Activated naive CD8-positive, alpha-beta T cell treated with anti-CD3 and anti-CD28 coated beads for 36 hours (primary cell): ENCODE measurements at regions not wholly inside any gene's neighbourhood (a gene's known extent, or its start where the extent isn't known, plus 50 kb on each side); places are given as distances from the start of the nearest gene placed in this dataset.
"Not testable (repeated sequence)": the region's sequence is repeated elsewhere in the genome, so short reads cannot be mapped to it uniquely, and the experiment has no call there.

Source experiments
- DNase-seq: peaks from one replicate; pipeline ENCODE4 v3.0.0; 2021
- H3K27ac Mint-ChIP-seq: one replicate; pipeline ENCODE4 v1.8.0; 2022; ENCODE audit warnings: mild to moderate bottlenecking, moderate library complexity, mixed read lengths
- H3K27me3 Mint-ChIP-seq: one replicate; pipeline ENCODE4 v1.8.0; 2022; ENCODE audit warnings: mild to moderate bottlenecking, mixed read lengths
- H3K36me3 Mint-ChIP-seq: one replicate; pipeline ENCODE4 v1.8.0; 2021; ENCODE audit warnings: mild to moderate bottlenecking, mixed read lengths
- H3K4me1 Mint-ChIP-seq: one replicate; pipeline ENCODE4 v1.8.0; 2021; ENCODE audit warnings: mixed read lengths
- H3K4me3 Mint-ChIP-seq: one replicate; pipeline ENCODE4 v1.8.0; 2022; ENCODE audit warnings: mild to moderate bottlenecking, moderate library complexity, mixed read lengths
- H3K9me3 Mint-ChIP-seq: one replicate; pipeline ENCODE4 v1.8.0; 2022; ENCODE audit warnings: mixed read lengths

DNA sequence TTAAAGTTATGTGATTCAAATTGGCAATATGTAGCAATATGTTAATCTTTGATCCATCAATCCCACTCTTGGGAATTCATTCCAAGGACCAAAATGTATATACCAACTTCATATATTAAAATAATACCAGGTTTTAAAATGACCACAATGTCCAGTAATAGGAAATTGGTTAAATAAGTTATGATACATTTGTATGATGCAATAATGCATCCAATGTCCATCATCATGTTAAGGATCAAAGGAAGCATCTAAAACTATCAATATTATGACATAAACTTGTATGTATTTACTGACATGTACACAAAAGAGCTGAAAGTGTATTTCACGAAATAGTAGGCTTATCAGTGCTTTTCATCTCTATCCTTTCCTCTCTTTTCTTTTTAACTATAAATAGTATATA lies 406.0 kb downstream of the RSL24D1 start:
- H3K4me3 Mint-ChIP-seq = no peak overlapping the region
- no peaks in the 10 kb centered on the region for H3K4me1 Mint-ChIP-seq
- H3K36me3 Mint-ChIP-seq = no peaks in the 10 kb centered on the region
- H3K9me3 Mint-ChIP-seq = no peaks in the 10 kb centered on the region
- no peaks in the 10 kb centered on the region for H3K27me3 Mint-ChIP-seq
- no peak for DNase-seq
- H3K27ac Mint-ChIP-seq = no peak overlapping the region

GRCh38 chr15:54789376-54789775 lies 407.4 kb downstream of the RSL24D1 start:
- H3K4me1 Mint-ChIP-seq = no peaks in the 10 kb centered on the region
- no peaks in the 10 kb centered on the region for H3K36me3 Mint-ChIP-seq
- peaks cover 5% of the 10 kb centered on the region for H3K9me3 Mint-ChIP-seq
- DNase-seq = no peak
- H3K27ac Mint-ChIP-seq = no peak overlapping the region
- H3K27me3 Mint-ChIP-seq = no peaks in the 10 kb centered on the region
- no peak overlapping the region for H3K4me3 Mint-ChIP-seq

- not testable (repeated sequence) for H3K36me3 Mint-ChIP-seq, H3K27ac Mint-ChIP-seq, DNase-seq, H3K4me3 Mint-ChIP-seq, H3K27me3 Mint-ChIP-seq, H3K4me1 Mint-ChIP-seq, H3K9me3 Mint-ChIP-seq
These were observed 415.5 kb downstream of the RSL24D1 start for GRCh38 chr15:54781220-54781619.

DNA sequence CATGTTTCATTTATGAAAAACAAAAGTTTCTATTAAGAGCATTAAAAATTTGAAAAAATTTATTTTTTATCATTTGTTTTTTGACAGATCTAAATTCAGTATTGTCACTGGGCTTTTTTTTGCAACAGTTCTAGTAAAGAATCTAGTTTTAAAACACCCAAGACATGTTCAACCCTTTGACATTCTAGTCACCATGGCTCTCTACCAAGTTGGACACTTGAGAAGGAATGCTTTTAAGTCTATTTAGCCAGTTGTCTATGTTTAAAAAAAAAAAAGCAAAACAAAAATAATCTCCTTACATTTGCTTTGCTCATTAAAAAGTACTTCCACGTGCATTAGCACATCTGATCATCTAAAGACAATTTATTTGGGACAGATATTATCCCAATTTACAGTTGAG lies 417.5 kb downstream of the RSL24D1 start:
- no peak for DNase-seq
- Mint-ChIP-seq H3K36me3 (no peaks in the 10 kb centered on the region), H3K27ac (no peak overlapping the region), H3K9me3 (peaks cover 3% of the 10 kb centered on the region), H3K4me1 (no peaks in the 10 kb centered on the region), H3K4me3 (no peak overlapping the region), H3K27me3 (no peaks in the 10 kb centered on the region)

GRCh38 chr15:54776410-54776809 lies 420.3 kb downstream of the RSL24D1 start:
- Mint-ChIP-seq H3K27me3 (no peaks in the 10 kb centered on the region), H3K4me3 (no peak overlapping the region), H3K9me3 (no peaks in the 10 kb centered on the region), H3K27ac (no peak overlapping the region), H3K36me3 (no peaks in the 10 kb centered on the region), H3K4me1 (no peaks in the 10 kb centered on the region)
- no peak for DNase-seq

DNA sequence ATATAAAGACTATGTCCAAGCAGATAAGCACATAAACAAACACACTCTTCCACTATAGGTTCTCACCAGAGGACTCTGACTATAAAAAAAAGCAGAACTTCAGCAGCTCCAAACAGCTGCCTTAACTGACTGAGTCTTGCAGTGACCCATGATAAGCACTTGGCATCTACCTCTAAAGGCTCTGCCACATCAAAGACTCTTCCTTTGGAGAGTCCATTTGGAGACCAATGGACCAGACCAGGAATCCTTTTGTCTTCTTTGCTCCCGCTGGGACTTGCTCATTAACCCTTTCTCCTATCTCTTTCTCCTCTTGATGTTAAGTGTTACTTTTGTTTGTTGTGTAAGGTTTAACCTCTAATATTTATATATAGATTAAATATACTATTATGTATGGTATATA lies 424.1 kb downstream of the RSL24D1 start:
- Mint-ChIP-seq H3K27me3 (peaks cover 3% of the 10 kb centered on the region), H3K27ac (no peak overlapping the region), H3K9me3 (no peaks in the 10 kb centered on the region), H3K36me3 (no peaks in the 10 kb centered on the region), H3K4me3 (no peak overlapping the region), H3K4me1 (no peaks in the 10 kb centered on the region)
- no peak for DNase-seq

DNA sequence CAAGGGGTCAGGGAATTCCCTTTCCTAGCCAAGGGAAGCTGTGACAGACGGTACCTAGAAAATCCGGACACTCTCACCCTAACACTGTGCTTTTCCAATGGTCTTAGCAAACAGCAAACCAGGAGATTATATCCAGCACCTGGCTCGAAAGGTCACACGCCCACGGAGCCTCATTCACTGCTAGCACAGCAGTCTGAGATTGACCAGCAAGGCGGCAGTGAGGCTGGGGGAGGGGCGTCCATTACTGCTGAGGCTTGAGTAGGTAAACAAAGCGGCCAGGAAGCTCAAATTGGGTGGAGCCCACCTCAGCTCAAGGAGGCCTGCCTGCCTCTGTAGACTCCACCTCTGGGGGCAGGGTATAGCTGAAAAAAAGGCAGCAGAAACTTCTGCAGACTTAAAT lies 447.3 kb downstream of the RSL24D1 start:
- not testable (repeated sequence) for H3K4me3 Mint-ChIP-seq, H3K36me3 Mint-ChIP-seq

GRCh38 chr15:54722342-54722986 lies 474.3 kb downstream of the RSL24D1 start:
- peaks cover 4% of the 10 kb centered on the region for H3K27me3 Mint-ChIP-seq
- no peak for DNase-seq
- H3K4me3 Mint-ChIP-seq = no peak overlapping the region
- H3K9me3 Mint-ChIP-seq = peaks cover 22% of the 10 kb centered on the region
- H3K36me3 Mint-ChIP-seq = no peaks in the 10 kb centered on the region
- no peaks in the 10 kb centered on the region for H3K4me1 Mint-ChIP-seq
- no peak overlapping the region for H3K27ac Mint-ChIP-seq

More for the DNA sequence above, 447.3 kb downstream of the RSL24D1 start:
- peaks cover 26% of the 10 kb centered on the region for H3K9me3 Mint-ChIP-seq
- not testable (repeated sequence) for DNase-seq, H3K27me3 Mint-ChIP-seq, H3K4me1 Mint-ChIP-seq, H3K27ac Mint-ChIP-seq

GRCh38 chr15:54719325-54719724 lies 477.4 kb downstream of the RSL24D1 start:
- Mint-ChIP-seq H3K4me1 (no peaks in the 10 kb centered on the region), H3K9me3 (peaks cover 18% of the 10 kb centered on the region), H3K27ac (no peak overlapping the region), H3K4me3 (no peak overlapping the region), H3K36me3 (no peaks in the 10 kb centered on the region), H3K27me3 (no peaks in the 10 kb centered on the region)
- no peak for DNase-seq

GRCh38 chr15:54707805-54708752 lies 488.7 kb downstream of the RSL24D1 start:
- H3K9me3 Mint-ChIP-seq = no peaks in the 10 kb centered on the region
- H3K4me3 Mint-ChIP-seq = no peak overlapping the region
- H3K4me1 Mint-ChIP-seq = no peaks in the 10 kb centered on the region
- DNase-seq = no peak
- peaks cover 3% of the 10 kb centered on the region for H3K27me3 Mint-ChIP-seq
- H3K36me3 Mint-ChIP-seq = no peaks in the 10 kb centered on the region
- no peak overlapping the region for H3K27ac Mint-ChIP-seq

- Mint-ChIP-seq H3K27me3 (peaks cover 3% of the 10 kb centered on the region), H3K36me3 (no peaks in the 10 kb centered on the region), H3K4me3 (no peak overlapping the region), H3K4me1 (no peaks in the 10 kb centered on the region), H3K9me3 (no peaks in the 10 kb centered on the region), H3K27ac (no peak overlapping the region)
- no peak for DNase-seq
These were observed 509.1 kb downstream of the RSL24D1 start for GRCh38 chr15:54687628-54688027.
